ENCODE measurements at regions not wholly inside any gene's neighbourhood (a gene's known extent, or its start where the extent isn't known, plus 50 kb on each side); places are given as distances from the start of the nearest gene placed in this dataset.
"Not testable (repeated sequence)": the region's sequence is repeated elsewhere in the genome, so short reads cannot be mapped to it uniquely, and the experiment has no call there.

DNA sequence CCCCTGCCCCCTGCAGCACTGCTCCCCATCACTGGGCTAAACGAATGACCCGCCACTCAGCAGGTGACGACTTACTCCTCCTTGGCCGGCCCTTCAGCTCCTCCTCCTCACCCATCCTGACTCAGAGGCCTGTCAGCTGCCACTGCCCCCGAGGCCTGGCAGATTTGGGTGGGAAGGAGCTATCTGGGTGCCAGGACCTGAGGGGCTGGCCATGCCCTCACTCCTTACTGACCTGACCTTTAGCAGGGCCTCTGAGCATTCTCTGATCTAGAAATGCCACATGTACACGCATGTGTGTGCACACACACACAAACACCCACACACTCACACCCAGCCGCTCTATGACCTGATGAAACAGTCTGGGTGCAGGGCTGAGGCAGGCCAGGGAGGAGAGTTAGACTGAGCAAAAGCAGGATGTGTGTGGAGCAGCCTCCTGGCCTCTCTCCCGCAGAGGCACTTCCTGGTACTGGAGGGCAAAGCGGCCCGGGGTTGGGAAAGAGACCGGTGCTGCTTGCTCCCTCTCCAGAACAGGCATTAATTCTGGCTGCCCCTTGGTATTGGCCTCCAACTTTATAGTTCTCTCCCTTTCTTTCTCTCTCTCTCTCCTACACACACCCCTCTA is 68.0 kb downstream of the ZFP36L2 start:
- Mint-ChIP-seq H3K4me1 (ENCODE audit: low read depth) (peaks cover 80% of the 10 kb centered on the region), H3K4me3 (peak overlapping the region; percentile 65), H3K36me3 (ENCODE audit: low read depth) (no peaks in the 10 kb centered on the region), H3K9me3 (no peaks in the 10 kb centered on the region), H3K27ac (peak overlapping the region; percentile 97), H3K27me3 (peaks cover 1% of the 10 kb centered on the region)
- intact Hi-C loops (cut with micrococcal nuclease) = loop anchor here (5.0 kb wide), 1 partner anchor 64 kb away; no protein-coding TSS in a partner anchor

GRCh38 chr2:43157506-43158246 is 68.7 kb downstream of the ZFP36L2 start:
- Mint-ChIP-seq H3K4me1 (ENCODE audit: low read depth) (peaks cover 76% of the 10 kb centered on the region), H3K27me3 (peaks cover 1% of the 10 kb centered on the region), H3K27ac (peak overlapping the region; percentile 97), H3K4me3 (no peak overlapping the region), H3K36me3 (ENCODE audit: low read depth) (no peaks in the 10 kb centered on the region), H3K9me3 (no peaks in the 10 kb centered on the region)
- intact Hi-C loops (cut with micrococcal nuclease) = loop anchor here (5.0 kb wide), 1 partner anchor 65 kb away; no protein-coding TSS in a partner anchor

DNA sequence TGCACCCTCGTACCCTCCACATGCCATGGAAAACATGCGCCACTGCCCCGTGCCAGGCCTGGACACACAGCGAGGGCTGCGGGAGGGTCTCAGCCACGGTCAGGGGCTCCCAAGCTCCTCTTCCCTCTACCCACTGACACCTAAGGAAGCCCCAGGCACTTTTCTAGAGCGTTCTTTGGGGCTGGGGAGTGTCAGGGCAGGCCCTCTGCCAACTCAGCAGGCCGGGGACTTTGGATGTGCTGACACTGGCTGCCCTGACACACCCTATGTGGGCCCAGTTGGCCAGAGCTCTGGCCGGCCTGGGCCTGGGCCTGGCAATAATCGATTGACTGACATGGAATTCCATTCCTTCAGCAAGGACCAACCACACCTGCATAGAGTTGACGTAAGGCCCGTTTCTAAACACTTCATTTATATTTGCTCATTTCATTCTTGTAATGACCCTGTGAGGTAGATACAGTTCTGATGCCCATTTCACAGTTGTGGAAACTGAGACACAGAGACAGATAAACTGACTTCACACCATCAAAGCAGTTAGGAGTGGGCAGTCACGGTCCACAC is 70.5 kb downstream of the ZFP36L2 start:
- Mint-ChIP-seq H3K27ac (peak overlapping the region; percentile 33), H3K9me3 (no peaks in the 10 kb centered on the region), H3K27me3 (peaks cover 1% of the 10 kb centered on the region), H3K4me1 (ENCODE audit: low read depth) (peaks cover 67% of the 10 kb centered on the region), H3K36me3 (ENCODE audit: low read depth) (no peaks in the 10 kb centered on the region), H3K4me3 (no peak overlapping the region)
- intact Hi-C loops (cut with micrococcal nuclease) = loop anchor here (5.0 kb wide), 1 partner anchor 66 kb away; no protein-coding TSS in a partner anchor

DNA sequence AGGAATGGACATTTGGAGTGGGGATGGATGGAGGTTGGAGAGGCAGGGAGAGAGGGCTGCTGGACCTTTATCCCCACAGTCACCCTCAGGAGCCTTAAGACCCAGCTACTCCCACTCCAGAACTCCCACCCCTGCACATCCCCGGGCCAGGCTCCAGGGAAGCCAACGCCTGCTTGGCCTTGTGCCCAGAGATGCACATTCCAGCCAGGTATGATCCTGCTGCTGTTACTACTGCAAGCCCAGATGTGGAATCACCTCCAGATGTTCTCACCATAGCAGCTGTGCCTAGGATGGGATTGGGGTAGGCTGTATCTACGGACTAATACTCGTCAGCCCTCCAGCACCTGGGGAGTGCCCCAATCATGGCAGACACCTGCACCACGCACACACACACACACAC is 71.7 kb downstream of the ZFP36L2 start:
- intact Hi-C loops (cut with micrococcal nuclease) = loop anchor here (5.0 kb wide), 1 partner anchor 68 kb away; no protein-coding TSS in a partner anchor
- H3K9me3 Mint-ChIP-seq = no peaks in the 10 kb centered on the region
- H3K4me1 Mint-ChIP-seq (ENCODE audit: low read depth) = peaks cover 62% of the 10 kb centered on the region
- H3K27ac Mint-ChIP-seq = no peak overlapping the region
- H3K36me3 Mint-ChIP-seq (ENCODE audit: low read depth) = no peaks in the 10 kb centered on the region
- peaks cover 3% of the 10 kb centered on the region for H3K27me3 Mint-ChIP-seq
- no peak overlapping the region for H3K4me3 Mint-ChIP-seq

- peak overlapping the region; percentile 2 for H3K27ac Mint-ChIP-seq
- H3K4me3 Mint-ChIP-seq = no peak overlapping the region
- intact Hi-C loops (cut with micrococcal nuclease) = no loop called here
- peaks cover 54% of the 10 kb centered on the region for H3K4me1 Mint-ChIP-seq (ENCODE audit: low read depth)
- H3K9me3 Mint-ChIP-seq = no peaks in the 10 kb centered on the region
- H3K36me3 Mint-ChIP-seq (ENCODE audit: low read depth) = no peaks in the 10 kb centered on the region
- H3K27me3 Mint-ChIP-seq = peaks cover 3% of the 10 kb centered on the region
Measured at GRCh38 chr2:43152741-43153647, 73.4 kb downstream of the ZFP36L2 start.

DNA sequence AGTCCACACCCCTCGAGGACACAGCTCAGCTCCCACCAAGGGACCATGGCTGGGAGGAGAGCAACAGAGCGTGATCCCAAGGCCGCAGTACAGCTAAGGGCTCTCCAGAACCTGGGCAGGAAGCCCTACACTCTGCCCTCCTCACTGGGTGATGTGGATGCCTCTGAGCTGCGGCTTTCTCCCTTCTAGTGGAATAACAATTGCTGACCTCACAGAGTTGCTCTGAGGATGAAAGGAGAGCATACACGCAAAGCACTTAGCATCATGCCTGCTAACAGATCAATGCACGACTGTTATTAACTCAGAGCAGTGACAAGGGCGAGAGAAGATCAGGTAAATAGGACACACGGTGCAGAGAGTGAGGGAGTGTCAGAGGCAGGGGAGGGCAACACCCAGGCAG is 74.2 kb downstream of the ZFP36L2 start:
- H3K4me1 Mint-ChIP-seq (ENCODE audit: low read depth) = peaks cover 46% of the 10 kb centered on the region
- intact Hi-C loops (cut with micrococcal nuclease) = no loop called here
- H3K4me3 Mint-ChIP-seq = no peak overlapping the region
- H3K27ac Mint-ChIP-seq = no peak overlapping the region
- H3K36me3 Mint-ChIP-seq (ENCODE audit: low read depth) = no peaks in the 10 kb centered on the region
- peaks cover 3% of the 10 kb centered on the region for H3K27me3 Mint-ChIP-seq
- no peaks in the 10 kb centered on the region for H3K9me3 Mint-ChIP-seq

DNA sequence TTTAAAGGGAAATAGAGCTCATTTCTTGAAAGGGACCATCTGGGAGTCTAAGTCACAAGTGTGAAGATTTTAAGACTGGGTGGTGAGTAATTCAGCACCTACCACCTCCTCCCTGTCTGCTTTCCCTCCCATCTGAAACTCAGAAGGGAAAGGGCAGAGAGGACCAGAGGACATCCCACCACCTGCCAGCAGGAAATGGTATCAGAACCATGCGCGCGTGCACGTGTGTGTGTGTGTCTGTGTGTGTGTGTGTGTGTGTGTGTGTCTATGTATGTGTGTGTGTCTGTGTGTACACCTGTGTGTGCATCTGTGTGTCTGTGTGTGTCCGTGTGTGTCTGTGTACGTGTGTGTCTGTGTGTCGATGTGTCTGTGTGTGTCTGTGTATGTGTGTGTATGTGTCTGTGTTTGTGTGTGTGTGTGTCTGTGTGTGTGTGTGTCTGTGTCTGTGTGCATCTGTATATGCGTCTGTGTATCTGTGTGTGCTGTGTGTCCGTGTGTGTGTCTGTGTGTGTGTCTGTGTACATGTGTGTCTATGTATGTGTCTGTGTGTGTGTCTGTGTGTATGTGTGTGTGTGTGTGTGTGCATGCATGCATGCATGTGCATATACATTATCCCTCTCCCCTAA is 76.8 kb downstream of the ZFP36L2 start:
- H3K4me1 Mint-ChIP-seq (ENCODE audit: low read depth) = peaks cover 39% of the 10 kb centered on the region

GRCh38 chr2:43146083-43146482 is 80.3 kb downstream of the ZFP36L2 start:
- H3K4me3 Mint-ChIP-seq = no peak overlapping the region
- H3K36me3 Mint-ChIP-seq (ENCODE audit: low read depth) = no peaks in the 10 kb centered on the region
- intact Hi-C loops (cut with micrococcal nuclease) = no loop called here
- no peak overlapping the region for H3K27ac Mint-ChIP-seq
- peaks cover 2% of the 10 kb centered on the region for H3K27me3 Mint-ChIP-seq
- peaks cover 51% of the 10 kb centered on the region for H3K4me1 Mint-ChIP-seq (ENCODE audit: low read depth)
- peaks cover 8% of the 10 kb centered on the region for H3K9me3 Mint-ChIP-seq

More for the DNA sequence above, 76.8 kb downstream of the ZFP36L2 start:
- intact Hi-C loops (cut with micrococcal nuclease) = no loop called here
- H3K9me3 Mint-ChIP-seq = no peaks in the 10 kb centered on the region
- no peaks in the 10 kb centered on the region for H3K36me3 Mint-ChIP-seq (ENCODE audit: low read depth)
- peak overlapping the region; percentile 13 for H3K27ac Mint-ChIP-seq
- H3K27me3 Mint-ChIP-seq = peaks cover 3% of the 10 kb centered on the region
- no peak overlapping the region for H3K4me3 Mint-ChIP-seq

DNA sequence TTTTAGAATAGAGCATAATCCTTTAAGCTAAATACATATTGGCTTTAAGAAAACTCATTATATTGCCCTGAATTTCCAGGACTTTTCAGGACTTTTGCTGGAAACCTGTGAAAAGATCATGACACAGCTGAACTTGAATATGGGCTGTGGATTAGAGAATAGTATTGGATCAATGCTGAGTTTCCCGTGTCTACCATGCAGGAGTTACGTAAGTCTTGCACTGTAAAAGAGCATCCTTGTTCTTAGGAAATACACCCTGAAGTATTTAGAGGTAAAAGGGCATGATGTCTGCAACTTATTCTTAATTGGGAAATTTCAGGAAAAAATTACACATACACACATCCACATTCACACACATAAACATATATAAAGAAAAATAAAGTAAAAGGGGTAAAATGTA is 82.1 kb downstream of the ZFP36L2 start:
- Mint-ChIP-seq H3K4me1 (ENCODE audit: low read depth) (peaks cover 39% of the 10 kb centered on the region), H3K27ac (no peak overlapping the region), H3K4me3 (no peak overlapping the region)

GRCh38 chr2:43143756-43144155 is 82.7 kb downstream of the ZFP36L2 start:
- H3K27me3 Mint-ChIP-seq = no peaks in the 10 kb centered on the region
- H3K9me3 Mint-ChIP-seq = peaks cover 8% of the 10 kb centered on the region
- no peaks in the 10 kb centered on the region for H3K36me3 Mint-ChIP-seq (ENCODE audit: low read depth)
- intact Hi-C loops (cut with micrococcal nuclease) = no loop called here
- H3K4me3 Mint-ChIP-seq = no peak overlapping the region
- no peak overlapping the region for H3K27ac Mint-ChIP-seq
- peaks cover 35% of the 10 kb centered on the region for H3K4me1 Mint-ChIP-seq (ENCODE audit: low read depth)

More for the DNA sequence above, 82.1 kb downstream of the ZFP36L2 start:
- H3K9me3 Mint-ChIP-seq = peaks cover 8% of the 10 kb centered on the region
- H3K27me3 Mint-ChIP-seq = no peaks in the 10 kb centered on the region
- intact Hi-C loops (cut with micrococcal nuclease) = no loop called here
- no peaks in the 10 kb centered on the region for H3K36me3 Mint-ChIP-seq (ENCODE audit: low read depth)

DNA sequence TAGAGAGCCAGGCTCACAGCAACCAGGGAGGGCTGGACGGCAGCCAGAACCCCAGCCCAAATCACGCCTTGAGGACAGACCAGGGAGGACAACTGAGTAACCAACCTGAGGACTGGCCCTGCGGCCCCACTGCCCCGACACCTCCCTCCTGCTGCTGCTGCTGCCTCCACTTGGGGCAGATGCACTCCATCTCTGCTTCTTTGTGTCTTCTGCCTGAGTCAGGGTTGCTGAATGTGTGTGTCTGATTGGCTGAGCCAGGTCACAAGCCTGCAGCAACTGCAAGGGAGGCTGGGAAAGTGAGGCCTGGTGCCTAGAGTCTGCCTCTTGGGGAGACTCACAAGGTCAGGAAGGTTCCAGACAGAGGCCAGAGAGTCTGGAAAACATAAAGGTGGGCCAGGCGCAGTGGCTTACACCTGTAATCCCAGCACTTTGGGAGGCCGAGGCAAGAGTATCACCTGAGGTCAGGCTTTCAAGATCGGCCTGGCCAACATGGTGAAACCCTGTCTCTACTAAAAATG is 83.4 kb downstream of the ZFP36L2 start:
- peaks cover 8% of the 10 kb centered on the region for H3K9me3 Mint-ChIP-seq
- peaks cover 35% of the 10 kb centered on the region for H3K4me1 Mint-ChIP-seq (ENCODE audit: low read depth)
- no peak overlapping the region for H3K4me3 Mint-ChIP-seq
- H3K27me3 Mint-ChIP-seq = no peaks in the 10 kb centered on the region
- no peaks in the 10 kb centered on the region for H3K36me3 Mint-ChIP-seq (ENCODE audit: low read depth)
- H3K27ac Mint-ChIP-seq = no peak overlapping the region
- intact Hi-C loops (cut with micrococcal nuclease) = no loop called here

GRCh38 chr2:43141636-43142151 is 84.7 kb downstream of the ZFP36L2 start:
- peaks cover 48% of the 10 kb centered on the region for H3K4me1 Mint-ChIP-seq (ENCODE audit: low read depth)
- H3K27ac Mint-ChIP-seq; H3K27me3 Mint-ChIP-seq; H3K36me3 Mint-ChIP-seq (ENCODE audit: low read depth); H3K4me3 Mint-ChIP-seq; intact Hi-C loops (cut with micrococcal nuclease); H3K9me3 Mint-ChIP-seq: not testable (repeated sequence)
